Testis (tissue), 2 donors: ENCODE measurements at regions not wholly inside any gene's neighbourhood (a gene's known extent, or its start where the extent isn't known, plus 50 kb on each side); places are given as distances from the start of the nearest gene placed in this dataset.

Source experiments
- CTCF ChIP-seq, 3 experiments: fragments of 450-650 bp in 2 of 3; fragments of 200-600 bp in 1 of 3; sonication (generic) in 1 of 3; IDR thresholded peaks; one replicate each; pipeline ENCODE4 v1.5.1; 2016 to 2019; ENCODE audit warnings: antibody characterized with exemption in 3 of 3, mild to moderate bottlenecking in 2 of 3, moderate library complexity in 1 of 3
- POLR2A ChIP-seq: fragments of 450-650 bp; IDR thresholded peaks from one replicate; pipeline ENCODE4 v1.6.1; 2017; ENCODE audit warnings: antibody characterized with exemption, mild to moderate bottlenecking, moderate library complexity

DNA sequence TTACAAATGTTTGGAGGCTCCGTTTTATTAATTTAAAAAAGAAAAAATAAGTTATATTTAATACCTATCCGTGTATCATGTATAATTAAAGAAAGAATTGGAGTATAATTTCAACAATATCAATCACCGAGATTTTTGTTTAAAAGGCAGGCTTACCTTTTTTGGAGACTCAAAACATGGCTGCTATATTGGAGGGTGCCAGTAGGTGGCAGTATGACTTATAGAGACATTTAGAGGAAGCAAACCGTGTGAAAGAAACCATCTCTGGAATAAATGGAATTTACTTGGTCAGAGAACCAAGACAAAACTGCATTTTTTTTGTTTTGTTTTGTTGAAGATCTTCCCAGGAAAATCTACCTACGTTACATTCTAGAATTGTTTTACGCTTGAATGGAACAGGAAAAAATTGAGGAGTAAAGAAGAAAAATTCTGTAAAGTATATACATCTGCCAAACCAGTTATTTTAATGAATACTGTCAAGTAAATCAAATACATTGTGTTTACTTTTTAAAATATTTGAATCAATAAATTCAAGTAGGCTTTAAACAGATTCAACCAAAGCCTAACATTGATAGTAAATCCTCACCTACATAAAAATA, 802.6 kb upstream of the ALCAM start:
- TF ChIP-seq POLR2A (no peak), CTCF (IDR thresholded peaks at IDR 0.05) (peak; percentile 22 to 76 (median 60))
